GM23338 (cell line): ENCODE measurements at regions not wholly inside any gene's neighbourhood (a gene's known extent, or its start where the extent isn't known, plus 50 kb on each side); places are given as distances from the start of the nearest gene placed in this dataset.

Source experiments
- ATAC-seq: fragments of 200-7000 bp; cut with Tn5 transposase; 3 replicates; pipeline ENCODE4 v1.9.1; 2020
- DNase-seq: peaks from one replicate; pipeline ENCODE4 v3.0.0-alpha.2; 2015; ENCODE audit warnings: low spot score
- H2AFZ ChIP-seq: fragments of 200-600 bp; sonication (generic); 2 replicates; pipeline ENCODE4 v1.8.0; 2016; ENCODE audit warnings: antibody characterized with exemption, mild to moderate bottlenecking, moderate library complexity
- H3F3A ChIP-seq: fragments of 200-600 bp; sonication (generic); replicated peaks from 2 replicates; pipeline ENCODE4 v1.8.0; 2017; ENCODE audit warnings: antibody characterized with exemption, mixed run types, low read depth
- H3K27ac ChIP-seq: fragments of 200-600 bp; sonication (generic); 2 replicates; pipeline ENCODE4 v1.6.1; 2016; ENCODE audit warnings: low read depth
- H3K27me3 ChIP-seq: fragments of 200-600 bp; sonication (generic); 2 replicates; pipeline ENCODE4 v1.8.0; 2016; ENCODE audit warnings: mild to moderate bottlenecking, mixed run types, moderate library complexity; ENCODE audit not compliant: insufficient read depth
- H3K36me3 ChIP-seq: fragments of 200-600 bp; sonication (generic); 2 replicates; pipeline ENCODE4 v1.8.0; 2016; ENCODE audit warnings: mild to moderate bottlenecking; ENCODE audit not compliant: insufficient read depth
- H3K4me1 ChIP-seq: fragments of 200-600 bp; sonication (generic); 2 replicates; pipeline ENCODE4 v1.8.0; 2016; ENCODE audit warnings: mild to moderate bottlenecking, moderate library complexity; ENCODE audit not compliant: insufficient read depth
- H3K4me2 ChIP-seq: fragments of 200-600 bp; sonication (generic); 2 replicates; pipeline ENCODE4 v1.7.1; 2017; ENCODE audit warnings: mixed run types
- H3K4me3 ChIP-seq: fragments of 200-600 bp; sonication (generic); 2 replicates; pipeline ENCODE4 v1.6.1; 2016; ENCODE audit warnings: mixed run types
- H3K79me2 ChIP-seq: fragments of 200-600 bp; sonication (generic); replicated peaks from 2 replicates; pipeline ENCODE4 v1.8.0; 2017; ENCODE audit warnings: mild to moderate bottlenecking; ENCODE audit not compliant: insufficient read depth
- H3K9me2 ChIP-seq: fragments of 200-600 bp; sonication (generic); 2 replicates; pipeline ENCODE4 v1.8.0; 2017; ENCODE audit not compliant: insufficient read depth
- H4K20me1 ChIP-seq: fragments of 200-600 bp; sonication (generic); replicated peaks from 2 replicates; pipeline ENCODE4 v1.8.0; 2017; ENCODE audit warnings: mild to moderate bottlenecking; ENCODE audit not compliant: insufficient read depth
- H3K27ac Mint-ChIP-seq: 2 replicates; pipeline ENCODE4 v1.8.0; 2020; ENCODE audit warnings: inconsistent platforms, mild to moderate bottlenecking, moderate library complexity, mixed read lengths
- H3K27me3 Mint-ChIP-seq: 3 replicates; pipeline ENCODE4 v1.8.0; 2022; ENCODE audit warnings: low read depth, mild to moderate bottlenecking, moderate library complexity, mixed read lengths, inconsistent platforms; ENCODE audit not compliant: insufficient read depth, poor library complexity
- H3K36me3 Mint-ChIP-seq: 3 replicates; pipeline ENCODE4 v1.8.0; 2021; ENCODE audit warnings: low read depth, mild to moderate bottlenecking, inconsistent platforms, moderate library complexity, mixed read lengths
- H3K4me1 Mint-ChIP-seq: 3 replicates; pipeline ENCODE4 v1.8.0; 2020; ENCODE audit warnings: mild to moderate bottlenecking, inconsistent platforms, mixed read lengths
- H3K4me3 Mint-ChIP-seq: 3 replicates; pipeline ENCODE4 v1.8.0; 2021; ENCODE audit warnings: moderate library complexity, mild to moderate bottlenecking, inconsistent platforms, mixed read lengths
- H3K9me3 Mint-ChIP-seq: 3 replicates; pipeline ENCODE4 v1.8.0; 2020; ENCODE audit warnings: moderate library complexity, mild to moderate bottlenecking, inconsistent platforms, mixed read lengths
- CREB1 ChIP-seq: fragments of 250-450 bp; sonication (Bioruptor Pico); IDR thresholded peaks from 2 replicates; pipeline ENCODE4 v1.5.0; 2020; ENCODE audit warnings: low read depth, mild to moderate bottlenecking, moderate library complexity
- NANOG ChIP-seq: IDR thresholded peaks from 2 replicates; pipeline ENCODE4 v1.6.1; 2016; ENCODE audit warnings: antibody characterized with exemption, borderline replicate concordance
- REST ChIP-seq: IDR thresholded peaks from one replicate; pipeline ENCODE4 v1.6.1; 2018; ENCODE audit warnings: antibody characterized with exemption; ENCODE audit not compliant: unreplicated experiment
- STAT1 ChIP-seq: IDR thresholded peaks from one replicate; pipeline ENCODE4 v1.6.1; 2016; ENCODE audit warnings: antibody characterized with exemption; ENCODE audit not compliant: unreplicated experiment
- ZNF462 ChIP-seq: fragments of 250-450 bp; sonication (Bioruptor Pico); IDR thresholded peaks from 2 replicates; pipeline ENCODE4 v1.5.0; 2020; ENCODE audit warnings: mild to moderate bottlenecking, moderate library complexity

- TF ChIP-seq REST (no peak), ZNF462 (CRISPR knock-in tag) (no peak)
These were observed 605.0 kb upstream of the GRIA3 start (continued) for GRCh38 chrX:122579036-122579435.

GRCh38 chrX:122579526-122579925, 604.6 kb upstream of the GRIA3 start:
- no peaks in the 10 kb centered on the region for H3K36me3 ChIP-seq
- no peaks in the 10 kb centered on the region for H3F3A ChIP-seq
- H3K9me3 Mint-ChIP-seq = peaks cover 3% of the 10 kb centered on the region; the same call in 2 of the 3 replicates
- H3K4me3 ChIP-seq = no peak overlapping the region
- no peaks in the 10 kb centered on the region for H3K79me2 ChIP-seq
- no peak for DNase-seq
- H3K27me3 ChIP-seq = no peaks in the 10 kb centered on the region
- H3K4me1 ChIP-seq = no peaks in the 10 kb centered on the region
- no peak overlapping the region for H3K27ac ChIP-seq
- H4K20me1 ChIP-seq = no peaks in the 10 kb centered on the region
- ATAC-seq = no peak
- H3K36me3 Mint-ChIP-seq = no peaks in the 10 kb centered on the region
- H2AFZ ChIP-seq = no peak overlapping the region
- no peaks in the 10 kb centered on the region; the same call in 2 of the 3 replicates for H3K4me1 Mint-ChIP-seq
- no peak overlapping the region for H3K27ac Mint-ChIP-seq
- no peak overlapping the region for H3K4me3 Mint-ChIP-seq
- no peaks in the 10 kb centered on the region for H3K27me3 Mint-ChIP-seq
- no peak overlapping the region for H3K4me2 ChIP-seq
- H3K9me2 ChIP-seq = no peaks in the 10 kb centered on the region
- TF ChIP-seq STAT1 (no peak), CREB1 (CRISPR knock-in tag) (no peak), ZNF462 (CRISPR knock-in tag) (no peak), NANOG (no peak)
